GM12878 (cell line): ENCODE measurements at regions not wholly inside any gene's neighbourhood (a gene's known extent, or its start where the extent isn't known, plus 50 kb on each side); places are given as distances from the start of the nearest gene placed in this dataset.
A peak's percentile ranks its signal among the peaks of the same experiment; 100 is the strongest.

Experiments used
- ATAC-seq: fragments of 200-7000 bp; cut with Tn5 transposase; 3 replicates; pipeline ENCODE4 v1.9.1; 2020; ENCODE audit warnings: mild to moderate bottlenecking, moderate library complexity
- BruUV-seq: library from RNA; stranded (reverse); fragments of 400-500 nt; replicated peaks from 2 replicates; lab custom pipeline; 2021; lab: Mats Ljungman, UMichigan
- CTCF ChIA-PET: fragments of 300-600 bp; sonication (Branson Sonifier 250); formaldehyde crosslinking; extraction: SDS; loops from one replicate; lab custom pipeline; 2021; ENCODE audit warnings: inconsistent platforms; lab: Yijun Ruan, JAX
- POLR2A ChIA-PET: fragments of 350-600 bp; formaldehyde crosslinking; extraction: SDS; loops from one replicate; lab custom pipeline; 2021; ENCODE audit warnings: inconsistent platforms; lab: Charles Lee
- RAD21 ChIA-PET: fragments of 300-600 bp; sonication (Branson Sonifier 250); formaldehyde crosslinking; loops from one replicate; lab custom pipeline; 2023; ENCODE audit warnings: antibody characterized with exemption; ENCODE audit not compliant: unreplicated experiment; lab: Charles Lee
- SMC1A ChIA-PET: fragments of 300-600 bp; sonication (Branson Sonifier 250); formaldehyde crosslinking; loops from one replicate; lab custom pipeline; 2023; ENCODE audit not compliant: unreplicated experiment, uncharacterized antibody; lab: Charles Lee
- DNase-seq: peaks from one replicate; pipeline ENCODE4 v3.0.0-alpha.2; 2011; ENCODE audit warnings: low read depth, low spot score
- FAIRE-seq: peaks from 3 replicates; lab custom pipeline; 2011; peaks lifted over from hg19 to GRCh38; lab: Jason Lieb, UNC
- H2AFZ ChIP-seq: 2 replicates; pipeline ENCODE4 v1.6.0; 2011; ENCODE audit warnings: low read depth, low read length, control low read depth; ENCODE audit not compliant: control insufficient read depth
- H3K27ac ChIP-seq: 2 replicates; pipeline ENCODE4 v1.5.1; 2011; ENCODE audit warnings: control low read depth; ENCODE audit not compliant: control insufficient read depth, insufficient read depth
- H3K27me3 ChIP-seq, 2 experiments: replicated peaks in 1 of 2; 2 replicates each; pipeline versions ENCODE4 v1.6.0 to v1.6.1; 2011; ENCODE audit warnings: low read length in 1 of 2; ENCODE audit not compliant: control insufficient read depth in 2 of 2, insufficient read depth in 2 of 2
- H3K36me3 ChIP-seq, 2 experiments: 2 replicates each; pipeline ENCODE4 v1.5.1; 2011; ENCODE audit warnings: low read length in 1 of 2; ENCODE audit not compliant: control insufficient read depth in 2 of 2, insufficient read depth in 2 of 2
- H3K4me1 ChIP-seq: 2 replicates; pipeline ENCODE4 v1.6.1; 2011; ENCODE audit warnings: mild to moderate bottlenecking, low read length, moderate library complexity, mixed read lengths; ENCODE audit not compliant: control insufficient read depth, insufficient read depth
- H3K4me2 ChIP-seq: 2 replicates; pipeline ENCODE4 v1.6.0; 2011; ENCODE audit warnings: control low read depth; ENCODE audit not compliant: control insufficient read depth, insufficient read depth
- H3K4me3 ChIP-seq: fragments of 200-600 bp; sonication (generic); 2 replicates; pipeline ENCODE4 v1.5.1; 2016
- H3K79me2 ChIP-seq: 2 replicates; pipeline ENCODE4 v1.6.0; 2011; ENCODE audit warnings: low read length; ENCODE audit not compliant: control insufficient read depth, insufficient read depth
- H3K9ac ChIP-seq: 2 replicates; pipeline ENCODE4 v1.8.0; 2011; ENCODE audit warnings: low read length, control low read depth, mixed read lengths; ENCODE audit not compliant: control insufficient read depth, insufficient read depth
- H3K9me3 ChIP-seq: replicated peaks from 3 replicates; pipeline ENCODE4 v1.5.1; 2011; ENCODE audit warnings: mild to moderate bottlenecking, low read length; ENCODE audit not compliant: control insufficient read depth, insufficient read depth
- H4K20me1 ChIP-seq: 2 replicates; pipeline ENCODE4 v1.6.0; 2011; ENCODE audit not compliant: control insufficient read depth, insufficient read depth
- CHD1 ChIP-seq: IDR thresholded peaks from 2 replicates; pipeline ENCODE4 v1.6.1; 2012; ENCODE audit warnings: low read depth, low read length, improper control_type of control experiment
- CREB1 ChIP-seq: IDR thresholded peaks from 2 replicates; pipeline ENCODE4 v1.6.1; 2012; ENCODE audit warnings: low read depth, mild to moderate bottlenecking, inconsistent platforms
- DPF2 ChIP-seq: fragments of 450-650 bp; IDR thresholded peaks from 2 replicates; pipeline ENCODE4 v1.6.1; 2017; ENCODE audit warnings: mild to moderate bottlenecking
- HSF1 ChIP-seq: fragments of 150-350 bp; IDR thresholded peaks from 2 replicates; pipeline ENCODE4 v1.6.1; 2014; ENCODE audit warnings: mild to moderate bottlenecking, low read depth, low read length
- SREBF2 ChIP-seq: IDR thresholded peaks from 2 replicates; pipeline ENCODE4 v1.6.1; 2012; ENCODE audit warnings: mild to moderate bottlenecking, low read length
- ZBTB4 ChIP-seq: fragments of 450-650 bp; formaldehyde crosslinking; IDR thresholded peaks from 2 replicates; pipeline ENCODE4 v1.4.0; 2022; ENCODE audit warnings: mild to moderate bottlenecking, moderate library complexity
- ZNF622 ChIP-seq: fragments of 450-650 bp; IDR thresholded peaks from 2 replicates; pipeline ENCODE4 v1.6.1; 2017; ENCODE audit warnings: mild to moderate bottlenecking, inconsistent platforms
- WGBS: methylation state at CpG from one replicate; pipeline ENCODE4 v1.1.6; 2016; ENCODE audit warnings: low lambda C conversion rate; ENCODE audit not compliant: insufficient replicate concordance, insufficient coverage; ENCODE audit errors: missing lambda C conversion rate; 5-methylcytosine and 5-hydroxymethylcytosine counted together
- in situ Hi-C: fragments of 300-500 bp; cut with MboI; formaldehyde crosslinking; loops from 9 replicates; pipeline ENCODE4 v1.14.3; 2018; ENCODE audit warnings: mixed read lengths
- intact Hi-C: fragments of 100-400 bp; cut with micrococcal nuclease; formaldehyde crosslinking; loops from one replicate; pipeline ENCODE4 v1.14.2; 2022; ENCODE audit not compliant: unreplicated experiment

- no peak overlapping the region for H3K27ac ChIP-seq
- no peaks in the 10 kb centered on the region for H3K79me2 ChIP-seq
- ATAC-seq: no peak
- no peaks in the 10 kb centered on the region for H4K20me1 ChIP-seq
- H3K4me3 ChIP-seq: no peak overlapping the region
- TF ChIP-seq CHD1 (no peak), ZNF622 (no peak), CREB1 (peak; percentile 28; the same call in 1 of the 2 replicates), SREBF2 (no peak), ZBTB4 (CRISPR knock-in tag) (no peak), DPF2 (no peak), HSF1 (no peak)
- POLR2A ChIA-PET: interaction anchor here (0.9 to 1.6 kb wide), 2 partner anchors 28 to 68 kb away, joined by 3 read pairs; partner anchors contain the start of gene ZNF438
- in situ Hi-C loops (no loop called here), intact Hi-C loops (loop anchor here (5.0 kb wide), 1 partner anchor 218 kb away; the partner anchor contains the start of gene ZEB1)
- no peak for FAIRE-seq
- CTCF ChIA-PET: interaction anchor here (0.9 to 1.8 kb wide), 2 partner anchors 16 to 708 kb away, joined by 3 to 6 read pairs; no protein-coding TSS in a partner anchor
- no peaks in the 10 kb centered on the region for H3K36me3 ChIP-seq
- no peak for DNase-seq
- H3K9me3 ChIP-seq: no peaks in the 10 kb centered on the region
- SMC1A ChIA-PET: interaction anchor here (0.8 to 4.4 kb wide), 11 partner anchors 10 to 362 kb away, joined by 3 to 41 read pairs (median 5); no protein-coding TSS in a partner anchor
- BruUV-seq: no TSS peak
- 35% methylated on average over 10 of the region's 10 CpGs for WGBS
- no peak overlapping the region for H3K9ac ChIP-seq
- no peaks in the 10 kb centered on the region for H3K27me3 ChIP-seq
- no peak overlapping the region for H3K4me2 ChIP-seq
- H3K4me1 ChIP-seq: peaks cover 14% of the 10 kb centered on the region
- no peak overlapping the region for H2AFZ ChIP-seq
- RAD21 ChIA-PET: interaction anchor here (0.6 to 2.3 kb wide), 7 partner anchors 9 to 391 kb away, joined by 3 to 11 read pairs (median 6); partner anchors contain the start of gene ZNF438
Measured at GRCh38 chr10:31099664-31100063, 68.0 kb upstream of the ZNF438 start.
